HEK293 (cell line): ENCODE measurements at regions not wholly inside any gene's neighbourhood (a gene's known extent, or its start where the extent isn't known, plus 50 kb on each side); places are given as distances from the start of the nearest gene placed in this dataset.

ENCODE experiments used
- CTCF ChIA-PET: fragments of 350-600 bp; formaldehyde crosslinking; extraction: SDS; loops from one replicate; lab custom pipeline; 2021; ENCODE audit warnings: antibody characterized with exemption; lab: Yijun Ruan, JAX
- POLR2A ChIA-PET: fragments of 300-600 bp; formaldehyde crosslinking; extraction: SDS; loops from one replicate; lab custom pipeline; 2020; ENCODE audit warnings: antibody characterized with exemption, inconsistent platforms; lab: Yijun Ruan, JAX
- H3K27ac ChIP-seq: fragments of 200-500 bp; sonication (Bioruptor generic); 2 replicates; pipeline ENCODE4 v1.5.1; 2014; ENCODE audit warnings: low read depth, low read length, control low read depth, inconsistent platforms; ENCODE audit errors: extremely low read depth
- H3K36me3 ChIP-seq, 2 experiments: fragments of 200-500 bp in 1 of 2; sonication (Bioruptor generic) in 1 of 2; 1 replicate in 1 of 2; 2 replicates in 1 of 2; pipeline ENCODE4 v1.5.1; 2014 to 2017; ENCODE audit warnings: inconsistent platforms in 2 of 2, low read length in 2 of 2; ENCODE audit not compliant: control insufficient read depth in 2 of 2, insufficient read depth in 1 of 2
- H3K4me1 ChIP-seq: fragments of 200-500 bp; sonication (Bioruptor generic); 2 replicates; pipeline ENCODE4 v1.5.1; 2014; ENCODE audit warnings: mild to moderate bottlenecking, low read length, inconsistent platforms; ENCODE audit not compliant: control insufficient read depth, insufficient read depth
- H3K4me3 ChIP-seq: 2 replicates; pipeline ENCODE4 v1.5.1; 2011; ENCODE audit warnings: low read depth, mild to moderate bottlenecking, control low read depth, low read length, moderate library complexity
- H3K9me3 ChIP-seq: fragments of 200-500 bp; sonication (Bioruptor generic); 2 replicates; pipeline ENCODE4 v1.5.1; 2014; ENCODE audit warnings: low read depth, low read length, inconsistent platforms; ENCODE audit not compliant: control insufficient read depth, insufficient read depth
- BCL6B ChIP-seq: fragments of 450-650 bp; formaldehyde crosslinking; IDR thresholded peaks from 2 replicates; pipeline ENCODE4 v1.5.1; 2017; ENCODE audit warnings: missing biosample characterization, missing genetic modification characterization
- MEIS1 ChIP-seq: sonication (generic); formaldehyde crosslinking; IDR thresholded peaks from 2 replicates; pipeline ENCODE4 v1.8.1; 2022; ENCODE audit warnings: missing genetic modification reagents, mild to moderate bottlenecking, borderline replicate concordance
- SCRT2 ChIP-seq: fragments of 450-650 bp; formaldehyde crosslinking; IDR thresholded peaks from 2 replicates; pipeline ENCODE4 v1.5.1; 2016; ENCODE audit warnings: missing biosample characterization, missing genetic modification characterization
- SP7 ChIP-seq: fragments of 450-650 bp; formaldehyde crosslinking; IDR thresholded peaks from 2 replicates; pipeline ENCODE4 v1.5.1; 2016; ENCODE audit warnings: missing biosample characterization, missing genetic modification characterization
- ZBTB10 ChIP-seq: fragments of 450-650 bp; formaldehyde crosslinking; IDR thresholded peaks from 2 replicates; pipeline ENCODE4 v1.5.1; 2016; ENCODE audit warnings: missing biosample characterization, missing genetic modification characterization
- ZBTB17 ChIP-seq: fragments of 450-650 bp; formaldehyde crosslinking; IDR thresholded peaks from 2 replicates; pipeline ENCODE4 v1.5.1; 2016; ENCODE audit warnings: missing biosample characterization, missing genetic modification characterization
- ZBTB48 ChIP-seq: fragments of 450-650 bp; formaldehyde crosslinking; IDR thresholded peaks from 2 replicates; pipeline ENCODE4 v1.5.1; 2016; ENCODE audit warnings: missing biosample characterization, missing genetic modification characterization
- ZBTB8A ChIP-seq: fragments of 450-650 bp; formaldehyde crosslinking; IDR thresholded peaks from 2 replicates; pipeline ENCODE4 v1.5.1; 2016; ENCODE audit warnings: missing biosample characterization, missing genetic modification characterization
- ZNF140 ChIP-seq: fragments of 450-650 bp; formaldehyde crosslinking; IDR thresholded peaks from 2 replicates; pipeline ENCODE4 v1.5.1; 2016; ENCODE audit warnings: missing biosample characterization, missing genetic modification characterization
- ZNF155 ChIP-seq: fragments of 450-650 bp; formaldehyde crosslinking; IDR thresholded peaks from 2 replicates; pipeline ENCODE4 v1.5.1; 2016; ENCODE audit warnings: missing biosample characterization, missing genetic modification characterization
- ZNF341 ChIP-seq: fragments of 450-650 bp; formaldehyde crosslinking; IDR thresholded peaks from 2 replicates; pipeline ENCODE4; 2016; ENCODE audit warnings: low read depth, missing biosample characterization, missing genetic modification characterization
- ZNF354C ChIP-seq: fragments of 450-650 bp; formaldehyde crosslinking; IDR thresholded peaks from 2 replicates; pipeline ENCODE4 v1.5.1; 2016; ENCODE audit warnings: missing biosample characterization, missing genetic modification characterization, low read depth, borderline replicate concordance
- ZNF391 ChIP-seq: fragments of 450-650 bp; formaldehyde crosslinking; IDR thresholded peaks from 2 replicates; pipeline ENCODE4 v1.5.1; 2016; ENCODE audit warnings: low read depth, missing biosample characterization, missing genetic modification characterization, borderline replicate concordance
- ZNF398 ChIP-seq: fragments of 450-650 bp; formaldehyde crosslinking; IDR thresholded peaks from 2 replicates; pipeline ENCODE4 v1.5.1; 2017; ENCODE audit warnings: missing biosample characterization, missing genetic modification characterization
- ZNF48 ChIP-seq: fragments of 450-650 bp; formaldehyde crosslinking; IDR thresholded peaks from 2 replicates; pipeline ENCODE4 v1.5.1; 2016; ENCODE audit warnings: missing biosample characterization, missing genetic modification characterization
- ZNF530 ChIP-seq: fragments of 450-650 bp; formaldehyde crosslinking; IDR thresholded peaks from 2 replicates; pipeline ENCODE4 v1.5.1; 2016; ENCODE audit warnings: low read depth, missing biosample characterization, missing genetic modification characterization
- ZNF548 ChIP-seq: fragments of 450-650 bp; formaldehyde crosslinking; IDR thresholded peaks from 2 replicates; pipeline ENCODE4 v1.5.1; 2016; ENCODE audit warnings: missing biosample characterization, missing genetic modification characterization
- ZNF558 ChIP-seq: fragments of 450-650 bp; formaldehyde crosslinking; IDR thresholded peaks from 2 replicates; pipeline ENCODE4 v1.5.1; 2016; ENCODE audit warnings: missing biosample characterization, missing genetic modification characterization
- ZNF585B ChIP-seq: fragments of 450-650 bp; formaldehyde crosslinking; IDR thresholded peaks from 2 replicates; pipeline ENCODE4 v1.5.1; 2016; ENCODE audit warnings: missing biosample characterization, missing genetic modification characterization
- ZNF623 ChIP-seq: fragments of 450-650 bp; formaldehyde crosslinking; IDR thresholded peaks from 2 replicates; pipeline ENCODE4 v1.5.1; 2016; ENCODE audit warnings: missing biosample characterization, missing genetic modification characterization
- ZNF837 ChIP-seq: fragments of 450-650 bp; formaldehyde crosslinking; IDR thresholded peaks from 2 replicates; pipeline ENCODE4 v1.5.1; 2016; ENCODE audit warnings: missing biosample characterization, missing genetic modification characterization

- TF ChIP-seq ZBTB17 (tag by site-specific recombination) (no peak), ZNF548 (tag by site-specific recombination) (no peak), MEIS1 (CRISPR knock-in tag) (no peak), ZBTB8A (no peak), ZBTB48 (tag by site-specific recombination) (no peak), ZNF837 (no peak), SCRT2 (tag by site-specific recombination) (no peak), ZNF354C (tag by site-specific recombination) (no peak)
- TF ChIP-seq, all 188 proteins: peak for 0
Measured at GRCh38 chr4:22987870-22988269, 295.1 kb downstream of the GBA3 start (continued).

GRCh38 chr4:22986881-22987280 lies 294.1 kb downstream of the GBA3 start:
- no peaks in the 10 kb centered on the region for H3K9me3 ChIP-seq
- H3K36me3 ChIP-seq, result no peaks in the 10 kb centered on the region
- H3K27ac ChIP-seq, result no peak overlapping the region
- TF ChIP-seq ZNF48 (tag by site-specific recombination), result no peak
- TF ChIP-seq ZNF341 (tag by site-specific recombination), result no peak
- TF ChIP-seq BCL6B (tag by site-specific recombination), result no peak
- TF ChIP-seq ZNF530 (tag by site-specific recombination), result no peak
- POLR2A ChIA-PET, result interaction anchor here (0.5 kb wide), 1 partner anchor 224 kb away, joined by 3 read pairs; no protein-coding TSS in a partner anchor
- H3K4me1 ChIP-seq, result no peaks in the 10 kb centered on the region
- H3K4me3 ChIP-seq, result no peak overlapping the region
- CTCF ChIA-PET, result no interaction called here

GRCh38 chr4:22986262-22986661 lies 293.5 kb downstream of the GBA3 start:
- Histone ChIP-seq H3K4me1 (no peaks in the 10 kb centered on the region), H3K4me3 (no peak overlapping the region), H3K36me3 (no peaks in the 10 kb centered on the region), H3K9me3 (no peaks in the 10 kb centered on the region), H3K27ac (no peak overlapping the region)
- no peak for TF ChIP-seq ZNF155 (tag by site-specific recombination)
- TF ChIP-seq ZNF391 (tag by site-specific recombination), result no peak
- TF ChIP-seq SP7 (tag by site-specific recombination), result no peak
- no peak for TF ChIP-seq ZNF585B (tag by site-specific recombination)
- no peak for TF ChIP-seq ZNF558 (tag by site-specific recombination)
- TF ChIP-seq ZNF623 (tag by site-specific recombination), result no peak
- no peak for TF ChIP-seq ZBTB10
- no peak for TF ChIP-seq ZNF140 (tag by site-specific recombination)
- TF ChIP-seq ZNF398 (tag by site-specific recombination), result no peak
- ChIA-PET POLR2A (no interaction called here), CTCF (no interaction called here)
